Sigmoid colon (tissue), 6 donors: ENCODE measurements at regions not wholly inside any gene's neighbourhood (a gene's known extent, or its start where the extent isn't known, plus 50 kb on each side); places are given as distances from the start of the nearest gene placed in this dataset.

Experiments used
- DNase-seq: peaks from one replicate; pipeline ENCODE4 v3.0.0-alpha.2; 2019
- H3K27ac ChIP-seq, 4 donors: fragments of 200-600 bp; sonication (generic); one replicate each; pipeline ENCODE4 v1.5.1; 2016 to 2019; ENCODE audit warnings: mild to moderate bottlenecking in 1 of 4
- H3K27me3 ChIP-seq, 3 donors: fragments of 200-600 bp; sonication (generic); one replicate each; pipeline ENCODE4 v1.5.1; 2019; ENCODE audit warnings: mild to moderate bottlenecking in 1 of 3
- H3K36me3 ChIP-seq, 4 donors: fragments of 200-600 bp; sonication (generic); one replicate each; pipeline ENCODE4 v1.5.1; 2016 to 2019
- H3K4me1 ChIP-seq, 4 donors: fragments of 200-600 bp; sonication (generic); one replicate each; pipeline ENCODE4 v1.5.1; 2017 to 2019
- H3K4me3 ChIP-seq, 4 donors: fragments of 200-600 bp; sonication (generic); one replicate each; pipeline ENCODE4 v1.5.1; 2017 to 2019; ENCODE audit warnings: mild to moderate bottlenecking in 2 of 4, moderate library complexity in 1 of 4
- H3K9me3 ChIP-seq, 4 donors: fragments of 200-600 bp in 3 of 4; sonication (generic) in 3 of 4; one replicate each; pipeline versions ENCODE4 v1.5.1 to v1.6.1; 2013 to 2019
- EP300 ChIP-seq, 4 donors: sonication (generic); formaldehyde crosslinking; IDR thresholded peaks; one replicate each; pipeline ENCODE4 v1.6.1; 2017; ENCODE audit warnings: antibody characterized with exemption in 4 of 4
- POLR2A ChIP-seq, 2 donors: fragments of 450-650 bp; IDR thresholded peaks; one replicate each; pipeline ENCODE4 v1.6.1; 2016; ENCODE audit warnings: antibody characterized with exemption in 2 of 2, mild to moderate bottlenecking in 2 of 2, moderate library complexity in 2 of 2
- POLR2AphosphoS5 ChIP-seq, 4 donors: sonication (generic); formaldehyde crosslinking; IDR thresholded peaks; one replicate each; pipeline ENCODE4 v1.6.1; 2017; ENCODE audit warnings: antibody characterized with exemption in 4 of 4
- WGBS, 2 donors: extraction: QIAGEN DNeasy Blood & Tissue Kit; methylation state at CpG; one replicate each; pipeline ENCODE4 v1.1.7; 2013; 5-methylcytosine and 5-hydroxymethylcytosine counted together
- intact Hi-C: fragments of 100-400 bp; cut with DNase I; formaldehyde crosslinking; loops from one replicate; pipeline ENCODE4 v1.15.1; 2023
- TF ChIP-seq, protein P1 (sequence below), 4 experiments: fragments of 450-650 bp in 3 of 4; fragments of 200-600 bp in 1 of 4; IDR thresholded peaks; one replicate each; pipeline ENCODE4 v1.5.1; 2016 to 2019; ENCODE audit warnings: antibody characterized with exemption in 4 of 4, mild to moderate bottlenecking in 3 of 4, moderate library complexity in 2 of 4
- donor health status: healthy with polysubstance abuse.
- donor health status: healthy.

DNA sequence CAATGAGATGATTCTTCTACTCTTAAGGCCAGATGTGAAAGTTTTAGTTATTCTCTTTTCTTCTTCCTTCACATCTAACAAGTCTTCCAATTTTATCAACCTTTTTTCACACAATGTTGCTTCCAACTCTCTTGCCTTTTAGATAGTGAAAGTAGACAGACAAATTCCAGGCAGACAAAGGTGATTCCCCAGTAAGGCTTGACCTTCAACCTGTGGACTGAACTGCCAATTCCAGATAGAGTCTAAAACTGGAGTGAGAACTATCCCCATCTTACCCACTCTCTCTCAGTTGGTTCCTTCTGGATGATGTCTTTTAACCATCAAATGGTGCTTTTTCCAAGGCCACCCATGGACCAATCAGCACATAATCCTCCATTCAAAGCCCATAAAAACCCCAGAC is 159.0 kb downstream of the NSUN3 start:
- intact Hi-C loops: no loop called here
- H3K4me1 ChIP-seq: peaks cover 0 to 11% (median 9%) of the 10 kb centered on the region in 4 donors
- no peaks in the 10 kb centered on the region for H3K9me3 ChIP-seq
- H3K36me3 ChIP-seq: no peaks in the 10 kb centered on the region
- no peak for DNase-seq
- H3K27me3 ChIP-seq: no peaks in the 10 kb centered on the region
- H3K4me3 ChIP-seq: no peak overlapping the region
- TF ChIP-seq POLR2AphosphoS5 (IDR thresholded peaks at IDR 0.05) (no peak), EP300 (IDR thresholded peaks at IDR 0.05) (no peak), POLR2A (IDR thresholded peaks at IDR 0.05) (no peak)
- TF ChIP-seq, protein P1, sequence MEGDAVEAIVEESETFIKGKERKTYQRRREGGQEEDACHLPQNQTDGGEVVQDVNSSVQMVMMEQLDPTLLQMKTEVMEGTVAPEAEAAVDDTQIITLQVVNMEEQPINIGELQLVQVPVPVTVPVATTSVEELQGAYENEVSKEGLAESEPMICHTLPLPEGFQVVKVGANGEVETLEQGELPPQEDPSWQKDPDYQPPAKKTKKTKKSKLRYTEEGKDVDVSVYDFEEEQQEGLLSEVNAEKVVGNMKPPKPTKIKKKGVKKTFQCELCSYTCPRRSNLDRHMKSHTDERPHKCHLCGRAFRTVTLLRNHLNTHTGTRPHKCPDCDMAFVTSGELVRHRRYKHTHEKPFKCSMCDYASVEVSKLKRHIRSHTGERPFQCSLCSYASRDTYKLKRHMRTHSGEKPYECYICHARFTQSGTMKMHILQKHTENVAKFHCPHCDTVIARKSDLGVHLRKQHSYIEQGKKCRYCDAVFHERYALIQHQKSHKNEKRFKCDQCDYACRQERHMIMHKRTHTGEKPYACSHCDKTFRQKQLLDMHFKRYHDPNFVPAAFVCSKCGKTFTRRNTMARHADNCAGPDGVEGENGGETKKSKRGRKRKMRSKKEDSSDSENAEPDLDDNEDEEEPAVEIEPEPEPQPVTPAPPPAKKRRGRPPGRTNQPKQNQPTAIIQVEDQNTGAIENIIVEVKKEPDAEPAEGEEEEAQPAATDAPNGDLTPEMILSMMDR (IDR thresholded peaks at IDR 0.05): no peak
- H3K27ac ChIP-seq: no peak overlapping the region

DNA sequence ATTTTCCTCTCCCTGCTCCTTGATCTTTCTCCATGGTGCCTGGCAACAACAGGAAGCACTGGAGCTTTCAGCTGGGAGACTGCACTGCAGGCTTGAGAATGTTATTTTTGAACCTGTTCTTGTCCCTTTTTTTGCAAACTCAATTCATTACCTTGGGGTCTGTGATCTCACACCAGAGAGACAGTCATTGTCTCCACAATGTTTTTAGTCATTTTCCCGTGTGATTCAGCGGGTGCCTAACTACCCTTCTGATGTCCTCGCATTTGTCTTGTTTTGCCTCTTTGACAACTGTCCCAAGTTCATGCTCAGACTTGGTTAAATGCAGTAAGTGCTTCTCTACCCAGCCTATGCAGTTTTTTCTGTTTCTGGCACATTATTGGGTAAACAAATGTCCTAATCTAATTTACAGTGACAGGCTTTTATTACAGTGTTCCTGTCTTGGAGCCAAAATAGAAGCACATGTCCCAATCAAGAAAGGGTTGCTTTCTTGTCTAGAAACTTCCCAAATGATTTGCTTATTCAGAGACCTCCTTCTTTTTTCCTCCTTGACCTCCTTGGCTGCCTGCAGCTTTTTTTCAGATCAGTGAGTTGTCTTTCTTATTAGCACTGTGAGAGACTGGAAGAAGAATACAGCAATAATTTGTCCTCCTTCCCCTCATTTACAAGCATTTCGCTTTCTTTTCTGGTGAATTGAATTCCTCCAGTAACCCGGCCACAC is 162.4 kb downstream of the NSUN3 start:
- WGBS, 2 donors: 72 to 77% methylated on average over 5 of the region's 5 CpGs
- no peak for TF ChIP-seq POLR2A (IDR thresholded peaks at IDR 0.05)
- TF ChIP-seq POLR2AphosphoS5 (IDR thresholded peaks at IDR 0.05): no peak
- TF ChIP-seq, protein P1 (IDR thresholded peaks at IDR 0.05): no peak
- no peak for TF ChIP-seq EP300 (IDR thresholded peaks at IDR 0.05)

DNA sequence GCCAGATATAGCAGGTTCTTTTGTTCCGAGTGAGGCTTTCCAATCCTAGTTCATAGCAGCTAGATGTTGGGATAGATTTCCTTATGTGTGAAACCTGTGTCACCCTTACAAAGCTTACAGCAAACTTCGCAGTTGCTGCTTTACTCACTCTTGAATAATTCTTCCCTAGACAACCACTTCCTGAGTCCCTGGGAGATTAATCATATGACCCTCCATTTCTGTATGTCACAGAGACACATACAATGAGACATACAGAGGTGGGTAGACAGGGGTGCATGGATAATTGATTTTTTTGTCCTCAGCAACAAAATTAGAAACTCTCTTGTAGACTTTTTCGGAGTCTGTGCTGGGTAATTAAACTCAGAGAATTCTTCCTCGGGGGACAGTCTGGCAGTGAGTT is 163.2 kb downstream of the NSUN3 start:
- TF ChIP-seq POLR2A (IDR thresholded peaks at IDR 0.05): no peak
- TF ChIP-seq, protein P1 (IDR thresholded peaks at IDR 0.05): no peak
- TF ChIP-seq POLR2AphosphoS5 (IDR thresholded peaks at IDR 0.05): no peak
- TF ChIP-seq EP300 (IDR thresholded peaks at IDR 0.05): no peak
- H3K36me3 ChIP-seq: no peaks in the 10 kb centered on the region
- no peak for DNase-seq
- H3K9me3 ChIP-seq: no peaks in the 10 kb centered on the region
- H3K27me3 ChIP-seq: no peaks in the 10 kb centered on the region
- H3K4me1 ChIP-seq: peaks cover 0 to 11% (median 9%) of the 10 kb centered on the region in 4 donors
- H3K27ac ChIP-seq: no peak overlapping the region
- WGBS, 2 donors: 69 to 76% methylated on average over 4 of the region's 4 CpGs
- intact Hi-C loops: no loop called here
- H3K4me3 ChIP-seq: no peak overlapping the region

More for the DNA sequence above, 162.4 kb downstream of the NSUN3 start:
- Histone ChIP-seq H3K4me3 (no peak overlapping the region), H3K27me3 (no peaks in the 10 kb centered on the region), H3K9me3 (no peaks in the 10 kb centered on the region), H3K27ac (no peak overlapping the region), H3K36me3 (no peaks in the 10 kb centered on the region), H3K4me1 (peaks cover 0 to 11% (median 9%) of the 10 kb centered on the region in 4 donors)
- intact Hi-C loops: no loop called here
- DNase-seq: no peak

DNA sequence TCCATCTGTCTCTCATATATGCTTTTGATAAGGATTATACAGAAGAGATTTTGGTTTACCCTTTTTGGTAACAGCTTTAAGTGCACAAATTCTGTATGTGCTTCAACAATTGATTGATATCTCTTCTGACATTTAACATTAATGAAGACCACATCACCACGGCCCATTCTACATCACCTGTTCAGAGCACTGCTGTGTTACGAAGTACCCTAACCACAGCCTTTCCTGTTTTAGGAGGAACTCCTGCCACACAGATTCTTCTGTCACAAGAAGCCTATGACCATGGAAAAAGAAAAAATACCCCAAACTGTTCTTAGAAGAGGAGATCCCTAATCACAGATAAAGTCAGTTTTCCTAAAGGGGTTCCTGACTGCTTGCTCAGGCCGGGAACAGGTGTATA is 170.1 kb downstream of the NSUN3 start:
- H3K27me3 ChIP-seq: no peaks in the 10 kb centered on the region
- no peaks in the 10 kb centered on the region for H3K36me3 ChIP-seq
- H3K9me3 ChIP-seq: peaks cover 0 to 4% (median 0%) of the 10 kb centered on the region in 4 donors
- no peak overlapping the region for H3K27ac ChIP-seq
- H3K4me1 ChIP-seq: no peaks in the 10 kb centered on the region
- no peak overlapping the region for H3K4me3 ChIP-seq
- WGBS, 2 donors: 42 to 77% methylated on average over 3 of the region's 3 CpGs
- no peak for DNase-seq
- intact Hi-C loops: no loop called here
- no peak for TF ChIP-seq EP300 (IDR thresholded peaks at IDR 0.05)
- no peak for TF ChIP-seq POLR2AphosphoS5 (IDR thresholded peaks at IDR 0.05)
- TF ChIP-seq, protein P1 (IDR thresholded peaks at IDR 0.05): no peak
- TF ChIP-seq POLR2A (IDR thresholded peaks at IDR 0.05): no peak
